HepG2 (cell line): ENCODE measurements at regions not wholly inside any gene's neighbourhood (a gene's known extent, or its start where the extent isn't known, plus 50 kb on each side); places are given as distances from the start of the nearest gene placed in this dataset.

ENCODE experiments used
- ATAC-seq: fragments of 200-7000 bp; cut with Tn5 transposase; 3 replicates; pipeline ENCODE4 v1.9.1; 2020; ENCODE audit warnings: mild to moderate bottlenecking, moderate library complexity
- BruUV-seq: library from RNA; stranded (reverse); fragments of 400-500 nt; replicated peaks from 2 replicates; lab custom pipeline; 2021; lab: Mats Ljungman, UMichigan
- CTCF ChIA-PET: fragments of 300-600 bp; formaldehyde crosslinking; extraction: SDS; loops from one replicate; lab custom pipeline; 2021; ENCODE audit warnings: low total read pairs, inconsistent platforms, low intra/inter-chr PET ratio; lab: Yijun Ruan, JAX
- POLR2A ChIA-PET: fragments of 350-600 bp; sonication (Branson Sonifier 250); formaldehyde crosslinking; loops from one replicate; lab custom pipeline; 2020; ENCODE audit warnings: antibody characterized with exemption, inconsistent platforms; lab: Yijun Ruan, JAX
- DNase-seq: peaks from one replicate; pipeline ENCODE4 v3.0.0-alpha.2; 2015; ENCODE audit warnings: low spot score
- FAIRE-seq: peaks from 3 replicates; lab custom pipeline; 2011; peaks lifted over from hg19 to GRCh38; lab: Jason Lieb, UNC
- H2AFZ ChIP-seq: one replicate; pipeline ENCODE4 v1.6.1; 2011; ENCODE audit warnings: low read length, inconsistent platforms
- H3K27ac ChIP-seq: fragments of 300-600 bp; 3 replicates; pipeline ENCODE4 v1.8.0; 2011; ENCODE audit warnings: mixed run types, mild to moderate bottlenecking, mixed read lengths, low read length, inconsistent platforms; ENCODE audit not compliant: insufficient read depth; ENCODE audit errors: extremely low read length
- H3K27me3 ChIP-seq, 2 experiments: fragments of 200-600 bp in 1 of 2; 2 replicates in 1 of 2; 3 replicates in 1 of 2; pipeline versions ENCODE4 v1.6.0 to v1.8.0; 2011; ENCODE audit warnings: low read length in 2 of 2, mild to moderate bottlenecking in 2 of 2, moderate library complexity in 2 of 2, inconsistent platforms in 1 of 2; ENCODE audit not compliant: insufficient read depth in 2 of 2, control insufficient read depth in 1 of 2
- H3K36me3 ChIP-seq, 2 experiments: fragments of 200-600 bp in 1 of 2; replicated peaks in 1 of 2; 2 replicates in 1 of 2; 3 replicates in 1 of 2; pipeline versions ENCODE4 v1.5.1 to v1.8.0; 2011; ENCODE audit warnings: low read length in 2 of 2, inconsistent platforms in 1 of 2; ENCODE audit not compliant: insufficient read depth in 2 of 2, control insufficient read depth in 1 of 2
- H3K4me1 ChIP-seq: 2 replicates; pipeline ENCODE4 v1.5.1; 2012; ENCODE audit warnings: low read length, inconsistent platforms; ENCODE audit not compliant: insufficient read depth
- H3K4me2 ChIP-seq: 2 replicates; pipeline ENCODE4 v1.6.0; 2011; ENCODE audit warnings: low read depth, low read length, inconsistent platforms
- H3K4me3 ChIP-seq, 3 experiments: fragments of 200-600 bp in 1 of 3; sonication (generic), shearing (Covaris generic) in 1 of 3; replicated peaks in 1 of 3; 2 replicates each; pipeline ENCODE4 v1.5.1; 2011 to 2016; ENCODE audit warnings: low read length in 3 of 3, inconsistent platforms in 2 of 3, low read depth in 2 of 3, mild to moderate bottlenecking in 2 of 3, control low read depth in 1 of 3, mixed read lengths in 1 of 3; ENCODE audit not compliant: insufficient read depth in 1 of 3
- H3K79me2 ChIP-seq: one replicate; pipeline ENCODE4 v1.6.1; 2011; ENCODE audit warnings: low read length, inconsistent platforms; ENCODE audit not compliant: insufficient read depth
- H3K9ac ChIP-seq: 2 replicates; pipeline ENCODE4 v1.6.0; 2011; ENCODE audit warnings: mild to moderate bottlenecking, low read depth, low read length, inconsistent platforms; ENCODE audit not compliant: insufficient read depth
- H3K9me3 ChIP-seq: 2 replicates; pipeline ENCODE4 v1.5.1; 2012; ENCODE audit warnings: mild to moderate bottlenecking, low read length
- H4K20me1 ChIP-seq: 2 replicates; pipeline ENCODE4 v1.6.0; 2011; ENCODE audit warnings: inconsistent platforms, mild to moderate bottlenecking, low read length, moderate library complexity; ENCODE audit not compliant: insufficient read depth
- CBX2 ChIP-seq, 2 experiments: fragments of 200-600 bp in 1 of 2; sonication (generic); formaldehyde crosslinking in 1 of 2; IDR thresholded peaks; 2 replicates each; pipeline versions ENCODE4 v1.7.0 to v1.8.1; 2018 to 2022; ENCODE audit warnings: low read depth in 2 of 2, low read length in 1 of 2, mild to moderate bottlenecking in 1 of 2, missing genetic modification reagents in 1 of 2
- JARID2 ChIP-seq: sonication (generic); formaldehyde crosslinking; IDR thresholded peaks from 2 replicates; pipeline ENCODE4 v1.8.1; 2023; ENCODE audit warnings: missing genetic modification reagents, inconsistent platforms; ENCODE audit not compliant: insufficient replicate concordance
- KAT2B ChIP-seq: fragments of 150-350 bp; IDR thresholded peaks from 2 replicates; pipeline ENCODE4 v1.6.1; 2014; ENCODE audit warnings: low read depth, low read length, borderline replicate concordance
- NR2F2 ChIP-seq: IDR thresholded peaks from 2 replicates; pipeline ENCODE4 v1.6.1; 2012; ENCODE audit warnings: low read depth, inconsistent platforms, borderline replicate concordance
- TARDBP ChIP-seq: sonication (generic); formaldehyde crosslinking; IDR thresholded peaks from 2 replicates; pipeline ENCODE4 v1.8.0; 2022; ENCODE audit warnings: mild to moderate bottlenecking, missing genetic modification reagents
- TBX2 ChIP-seq: sonication (generic); formaldehyde crosslinking; IDR thresholded peaks from 2 replicates; pipeline ENCODE4 v1.5.0; 2020; ENCODE audit warnings: missing genetic modification reagents, mild to moderate bottlenecking, borderline replicate concordance
- TCF12 ChIP-seq, 2 experiments: fragments of 450-650 bp in 1 of 2; sonication (generic) in 1 of 2; formaldehyde crosslinking in 1 of 2; IDR thresholded peaks; 2 replicates each; pipeline versions ENCODE4 v1.6.1 to v1.8.0; 2017 to 2022; ENCODE audit warnings: antibody characterized with exemption in 1 of 2, mild to moderate bottlenecking in 1 of 2, missing genetic modification reagents in 1 of 2, moderate library complexity in 1 of 2
- XBP1 ChIP-seq: sonication (generic); formaldehyde crosslinking; IDR thresholded peaks from 2 replicates; pipeline ENCODE4 v1.5.0; 2020; ENCODE audit warnings: missing genetic modification reagents
- ZNF30 ChIP-seq: sonication (generic); formaldehyde crosslinking; IDR thresholded peaks from 2 replicates; pipeline ENCODE4 v1.5.0; 2020; ENCODE audit warnings: mild to moderate bottlenecking, missing genetic modification reagents
- ZNF343 ChIP-seq: sonication (generic); formaldehyde crosslinking; IDR thresholded peaks from 2 replicates; pipeline ENCODE4 v1.4.0; 2020; ENCODE audit warnings: mild to moderate bottlenecking, missing genetic modification reagents
- ZNF354B ChIP-seq: sonication (generic); formaldehyde crosslinking; IDR thresholded peaks from 2 replicates; pipeline ENCODE4 v1.8.0; 2022; ENCODE audit warnings: mild to moderate bottlenecking, missing genetic modification reagents
- ZNF816 ChIP-seq: sonication (generic); formaldehyde crosslinking; IDR thresholded peaks from 2 replicates; pipeline ENCODE4 v1.8.0; 2022; ENCODE audit warnings: missing genetic modification reagents, mild to moderate bottlenecking, borderline replicate concordance
- WGBS: methylation state at CpG from one replicate; pipeline ENCODE4 v1.1.6; 2017; ENCODE audit warnings: low lambda C conversion rate; 5-methylcytosine and 5-hydroxymethylcytosine counted together
- in situ Hi-C: cut with HindIII; loops from 2 replicates; pipeline ENCODE4 v1.10.0; 2017; ENCODE audit warnings: low pct_unique_long_range_greater_than_20kb; ENCODE audit not compliant: extremely low pct_ligation_motif_present
- intact Hi-C: fragments of 100-400 bp; cut with micrococcal nuclease; formaldehyde crosslinking; loops from one replicate; pipeline ENCODE4 v1.10.0; 2022; ENCODE audit not compliant: unreplicated experiment
- TF ChIP-seq, protein P1 (sequence below): sonication (generic); formaldehyde crosslinking; IDR thresholded peaks from 2 replicates; pipeline ENCODE4 v1.5.0; 2020; ENCODE audit warnings: missing genetic modification reagents
- TF ChIP-seq, protein P2 (sequence below): sonication (generic); formaldehyde crosslinking; IDR thresholded peaks from 2 replicates; pipeline ENCODE4 v1.8.0; 2022; ENCODE audit warnings: missing genetic modification reagents, mild to moderate bottlenecking, moderate library complexity, borderline replicate concordance
- TF ChIP-seq, protein P3 (sequence below): IDR thresholded peaks from 2 replicates; pipeline ENCODE4 v1.6.1; 2012; ENCODE audit warnings: low read depth, low read length, improper control_type of control experiment
- TF ChIP-seq, protein P4 (sequence below): fragments of 450-650 bp; IDR thresholded peaks from 2 replicates; pipeline ENCODE4 v1.6.1; 2016

DNA sequence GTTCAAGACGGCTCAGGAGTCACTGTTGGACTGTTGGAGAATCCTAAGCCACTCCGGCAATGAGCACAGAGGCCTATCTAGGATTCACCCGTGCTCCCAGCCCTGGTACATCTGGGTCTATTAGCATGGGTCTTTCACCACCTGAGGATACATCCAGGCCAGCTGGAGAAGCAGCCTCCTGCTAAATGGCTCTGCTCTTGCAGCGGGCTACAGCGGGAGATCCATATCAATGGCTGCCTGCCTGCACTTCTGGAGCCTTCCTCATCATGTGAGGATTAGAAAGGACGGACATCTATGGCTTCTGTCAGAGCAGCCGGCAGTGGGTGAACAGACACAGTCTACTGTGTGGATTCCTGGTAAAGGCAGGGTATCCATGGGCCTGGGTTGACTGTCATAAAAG is 357.4 kb downstream of the MLLT3 start:
- Histone ChIP-seq H3K4me1 (no peaks in the 10 kb centered on the region), H3K27ac (no peak overlapping the region), H3K9ac (no peak overlapping the region), H3K4me3 (no peak overlapping the region), H3K9me3 (no peaks in the 10 kb centered on the region), H4K20me1 (no peaks in the 10 kb centered on the region), H3K4me2 (no peak overlapping the region), H3K27me3 (0 out of 5 replicates have a peak, but pooled peaks cover 0 to 1% of the 10 kb centered on the region in 2 experiments), H3K79me2 (no peaks in the 10 kb centered on the region), H2AFZ (no peak overlapping the region), H3K36me3 (no peaks in the 10 kb centered on the region)
- CTCF ChIA-PET = no interaction called here
- intact Hi-C loops (no loop called here), in situ Hi-C loops (no loop called here)
- TF ChIP-seq KAT2B (no peak), JARID2 (CRISPR knock-in tag) (no peak), TCF12 (IDR thresholded peaks at IDR 0.05) (no peak), TCF12 (CRISPR knock-in tag; IDR thresholded peaks at IDR 0.05) (no peak), ZNF343 (CRISPR knock-in tag) (no peak), ZNF354B (CRISPR knock-in tag) (no peak), NR2F2 (no peak), TBX2 (CRISPR knock-in tag) (no peak), ZNF30 (CRISPR knock-in tag) (no peak), XBP1 (no peak), CBX2 (IDR thresholded peaks at IDR 0.05; ENCODE audit: low read depth, low read length) (no peak), CBX2 (CRISPR knock-in tag; IDR thresholded peaks at IDR 0.05; ENCODE audit: low read depth) (no peak), ZNF816 (CRISPR knock-in tag) (no peak), TARDBP (no peak)
- TF ChIP-seq, protein P1, sequence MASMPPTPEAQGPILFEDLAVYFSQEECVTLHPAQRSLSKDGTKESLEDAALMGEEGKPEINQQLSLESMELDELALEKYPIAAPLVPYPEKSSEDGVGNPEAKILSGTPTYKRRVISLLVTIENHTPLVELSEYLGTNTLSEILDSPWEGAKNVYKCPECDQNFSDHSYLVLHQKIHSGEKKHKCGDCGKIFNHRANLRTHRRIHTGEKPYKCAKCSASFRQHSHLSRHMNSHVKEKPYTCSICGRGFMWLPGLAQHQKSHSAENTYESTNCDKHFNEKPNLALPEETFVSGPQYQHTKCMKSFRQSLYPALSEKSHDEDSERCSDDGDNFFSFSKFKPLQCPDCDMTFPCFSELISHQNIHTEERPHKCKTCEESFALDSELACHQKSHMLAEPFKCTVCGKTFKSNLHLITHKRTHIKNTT (CRISPR knock-in tag) = no peak
- TF ChIP-seq, protein P2, sequence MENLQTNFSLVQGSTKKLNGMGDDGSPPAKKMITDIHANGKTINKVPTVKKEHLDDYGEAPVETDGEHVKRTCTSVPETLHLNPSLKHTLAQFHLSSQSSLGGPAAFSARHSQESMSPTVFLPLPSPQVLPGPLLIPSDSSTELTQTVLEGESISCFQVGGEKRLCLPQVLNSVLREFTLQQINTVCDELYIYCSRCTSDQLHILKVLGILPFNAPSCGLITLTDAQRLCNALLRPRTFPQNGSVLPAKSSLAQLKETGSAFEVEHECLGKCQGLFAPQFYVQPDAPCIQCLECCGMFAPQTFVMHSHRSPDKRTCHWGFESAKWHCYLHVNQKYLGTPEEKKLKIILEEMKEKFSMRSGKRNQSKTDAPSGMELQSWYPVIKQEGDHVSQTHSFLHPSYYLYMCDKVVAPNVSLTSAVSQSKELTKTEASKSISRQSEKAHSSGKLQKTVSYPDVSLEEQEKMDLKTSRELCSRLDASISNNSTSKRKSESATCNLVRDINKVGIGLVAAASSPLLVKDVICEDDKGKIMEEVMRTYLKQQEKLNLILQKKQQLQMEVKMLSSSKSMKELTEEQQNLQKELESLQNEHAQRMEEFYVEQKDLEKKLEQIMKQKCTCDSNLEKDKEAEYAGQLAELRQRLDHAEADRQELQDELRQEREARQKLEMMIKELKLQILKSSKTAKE = no peak
- TF ChIP-seq, protein P3, sequence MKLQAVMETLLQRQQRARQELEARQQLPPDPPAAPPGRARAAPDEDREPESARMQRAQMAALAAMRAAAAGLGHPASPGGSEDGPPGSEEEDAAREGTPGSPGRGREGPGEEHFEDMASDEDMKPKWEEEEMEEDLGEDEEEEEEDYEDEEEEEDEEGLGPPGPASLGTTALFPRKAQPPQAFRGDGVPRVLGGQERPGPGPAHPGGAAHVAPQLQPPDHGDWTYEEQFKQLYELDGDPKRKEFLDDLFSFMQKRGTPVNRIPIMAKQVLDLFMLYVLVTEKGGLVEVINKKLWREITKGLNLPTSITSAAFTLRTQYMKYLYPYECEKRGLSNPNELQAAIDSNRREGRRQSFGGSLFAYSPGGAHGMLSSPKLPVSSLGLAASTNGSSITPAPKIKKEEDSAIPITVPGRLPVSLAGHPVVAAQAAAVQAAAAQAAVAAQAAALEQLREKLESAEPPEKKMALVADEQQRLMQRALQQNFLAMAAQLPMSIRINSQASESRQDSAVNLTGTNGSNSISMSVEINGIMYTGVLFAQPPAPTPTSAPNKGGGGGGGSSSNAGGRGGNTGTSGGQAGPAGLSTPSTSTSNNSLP = no peak
- TF ChIP-seq, protein P4, sequence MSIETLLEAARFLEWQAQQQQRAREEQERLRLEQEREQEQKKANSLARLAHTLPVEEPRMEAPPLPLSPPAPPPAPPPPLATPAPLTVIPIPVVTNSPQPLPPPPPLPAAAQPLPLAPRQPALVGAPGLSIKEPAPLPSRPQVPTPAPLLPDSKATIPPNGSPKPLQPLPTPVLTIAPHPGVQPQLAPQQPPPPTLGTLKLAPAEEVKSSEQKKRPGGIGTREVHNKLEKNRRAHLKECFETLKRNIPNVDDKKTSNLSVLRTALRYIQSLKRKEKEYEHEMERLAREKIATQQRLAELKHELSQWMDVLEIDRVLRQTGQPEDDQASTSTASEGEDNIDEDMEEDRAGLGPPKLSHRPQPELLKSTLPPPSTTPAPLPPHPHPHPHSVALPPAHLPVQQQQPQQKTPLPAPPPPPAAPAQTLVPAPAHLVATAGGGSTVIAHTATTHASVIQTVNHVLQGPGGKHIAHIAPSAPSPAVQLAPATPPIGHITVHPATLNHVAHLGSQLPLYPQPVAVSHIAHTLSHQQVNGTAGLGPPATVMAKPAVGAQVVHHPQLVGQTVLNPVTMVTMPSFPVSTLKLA = no peak
- DNase-seq (no peak), ATAC-seq (no peak), FAIRE-seq (no peak)
- POLR2A ChIA-PET = no interaction called here
- WGBS = 53% methylated on average over 5 of the region's 7 CpGs
- BruUV-seq = no TSS peak
